HEK293T (cell line): ENCODE measurements at regions not wholly inside any gene's neighbourhood (a gene's known extent, or its start where the extent isn't known, plus 50 kb on each side); places are given as distances from the start of the nearest gene placed in this dataset.

Experiments used
- ARNT ChIP-seq: fragments of 450-650 bp; IDR thresholded peaks from 2 replicates; pipeline ENCODE4 v1.6.1; 2017; ENCODE audit warnings: mild to moderate bottlenecking
- BHLHE40 ChIP-seq: fragments of 450-650 bp; IDR thresholded peaks from 2 replicates; pipeline ENCODE4 v1.6.1; 2016; ENCODE audit warnings: mild to moderate bottlenecking, moderate library complexity, borderline replicate concordance
- FOXA1 ChIP-seq: fragments of 450-650 bp; IDR thresholded peaks from 2 replicates; pipeline ENCODE4 v1.6.1; 2016; ENCODE audit warnings: mild to moderate bottlenecking
- FOXM1 ChIP-seq: fragments of 450-650 bp; IDR thresholded peaks from 2 replicates; pipeline ENCODE4 v1.6.1; 2017; ENCODE audit warnings: mild to moderate bottlenecking, borderline replicate concordance
- SP1 ChIP-seq: fragments of 450-650 bp; IDR thresholded peaks from 2 replicates; pipeline ENCODE4 v1.6.1; 2017

DNA sequence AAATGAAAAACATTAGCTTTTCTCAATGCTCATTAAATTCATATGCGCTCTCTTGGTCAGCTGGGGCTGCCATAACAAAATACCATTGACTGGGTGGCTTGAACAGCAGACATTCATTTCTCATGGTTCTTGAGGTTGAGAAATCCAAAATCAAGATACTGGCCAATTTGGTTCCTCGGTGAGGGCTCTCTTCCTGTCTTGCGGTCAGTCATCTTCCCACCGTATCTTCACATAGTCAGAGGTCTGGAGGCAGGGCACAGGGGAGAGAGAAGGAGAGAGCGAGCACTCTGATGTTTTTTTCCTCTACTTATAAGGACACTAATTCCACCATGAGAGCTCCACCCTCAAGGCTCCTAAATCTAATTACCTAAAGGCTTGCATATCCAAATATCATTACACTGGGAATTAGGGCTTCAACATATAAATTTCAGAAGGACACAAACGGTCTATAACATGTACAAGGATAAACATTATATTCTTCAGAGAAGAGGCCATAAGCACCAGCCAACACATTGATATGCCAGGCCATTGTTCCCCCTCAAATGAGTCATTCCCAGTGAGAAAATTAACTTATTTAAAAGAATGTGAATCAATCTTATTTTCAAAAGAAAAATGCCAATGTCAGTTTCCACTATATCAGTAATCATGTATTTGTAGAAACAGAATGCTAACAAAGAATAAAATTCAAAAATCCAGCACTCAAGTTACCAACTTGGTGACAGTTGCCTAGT lies 152.2 kb downstream of the BTG1 start:
- TF ChIP-seq FOXA1 (no peak), SP1 (no peak), BHLHE40 (no peak), FOXM1 (no peak), ARNT (no peak)
